HepG2 (cell line): ENCODE measurements at regions not wholly inside any gene's neighbourhood (a gene's known extent, or its start where the extent isn't known, plus 50 kb on each side); places are given as distances from the start of the nearest gene placed in this dataset.
A peak's percentile ranks its signal among the peaks of the same experiment; 100 is the strongest.

Experiments used
- ATAC-seq: fragments of 200-7000 bp; cut with Tn5 transposase; 3 replicates; pipeline ENCODE4 v1.9.1; 2020; ENCODE audit warnings: mild to moderate bottlenecking, moderate library complexity
- BruUV-seq: library from RNA; stranded (reverse); fragments of 400-500 nt; replicated peaks from 2 replicates; lab custom pipeline; 2021; lab: Mats Ljungman, UMichigan
- CTCF ChIA-PET: fragments of 300-600 bp; formaldehyde crosslinking; extraction: SDS; loops from one replicate; lab custom pipeline; 2021; ENCODE audit warnings: low total read pairs, inconsistent platforms, low intra/inter-chr PET ratio; lab: Yijun Ruan, JAX
- POLR2A ChIA-PET: fragments of 350-600 bp; sonication (Branson Sonifier 250); formaldehyde crosslinking; loops from one replicate; lab custom pipeline; 2020; ENCODE audit warnings: antibody characterized with exemption, inconsistent platforms; lab: Yijun Ruan, JAX
- DNase-seq: peaks from one replicate; pipeline ENCODE4 v3.0.0-alpha.2; 2015; ENCODE audit warnings: low spot score
- FAIRE-seq: peaks from 3 replicates; lab custom pipeline; 2011; peaks lifted over from hg19 to GRCh38; lab: Jason Lieb, UNC
- H2AFZ ChIP-seq: one replicate; pipeline ENCODE4 v1.6.1; 2011; ENCODE audit warnings: low read length, inconsistent platforms
- H3K27ac ChIP-seq: fragments of 300-600 bp; 3 replicates; pipeline ENCODE4 v1.8.0; 2011; ENCODE audit warnings: mixed run types, mild to moderate bottlenecking, mixed read lengths, low read length, inconsistent platforms; ENCODE audit not compliant: insufficient read depth; ENCODE audit errors: extremely low read length
- H3K27me3 ChIP-seq, 2 experiments: fragments of 200-600 bp in 1 of 2; 2 replicates in 1 of 2; 3 replicates in 1 of 2; pipeline versions ENCODE4 v1.6.0 to v1.8.0; 2011; ENCODE audit warnings: low read length in 2 of 2, mild to moderate bottlenecking in 2 of 2, moderate library complexity in 2 of 2, inconsistent platforms in 1 of 2; ENCODE audit not compliant: insufficient read depth in 2 of 2, control insufficient read depth in 1 of 2
- H3K36me3 ChIP-seq, 2 experiments: fragments of 200-600 bp in 1 of 2; replicated peaks in 1 of 2; 2 replicates in 1 of 2; 3 replicates in 1 of 2; pipeline versions ENCODE4 v1.5.1 to v1.8.0; 2011; ENCODE audit warnings: low read length in 2 of 2, inconsistent platforms in 1 of 2; ENCODE audit not compliant: insufficient read depth in 2 of 2, control insufficient read depth in 1 of 2
- H3K4me1 ChIP-seq: 2 replicates; pipeline ENCODE4 v1.5.1; 2012; ENCODE audit warnings: low read length, inconsistent platforms; ENCODE audit not compliant: insufficient read depth
- H3K4me2 ChIP-seq: 2 replicates; pipeline ENCODE4 v1.6.0; 2011; ENCODE audit warnings: low read depth, low read length, inconsistent platforms
- H3K4me3 ChIP-seq, 3 experiments: fragments of 200-600 bp in 1 of 3; sonication (generic), shearing (Covaris generic) in 1 of 3; replicated peaks in 1 of 3; 2 replicates each; pipeline ENCODE4 v1.5.1; 2011 to 2016; ENCODE audit warnings: low read length in 3 of 3, inconsistent platforms in 2 of 3, low read depth in 2 of 3, mild to moderate bottlenecking in 2 of 3, control low read depth in 1 of 3, mixed read lengths in 1 of 3; ENCODE audit not compliant: insufficient read depth in 1 of 3
- H3K79me2 ChIP-seq: one replicate; pipeline ENCODE4 v1.6.1; 2011; ENCODE audit warnings: low read length, inconsistent platforms; ENCODE audit not compliant: insufficient read depth
- H3K9ac ChIP-seq: 2 replicates; pipeline ENCODE4 v1.6.0; 2011; ENCODE audit warnings: mild to moderate bottlenecking, low read depth, low read length, inconsistent platforms; ENCODE audit not compliant: insufficient read depth
- H3K9me3 ChIP-seq: 2 replicates; pipeline ENCODE4 v1.5.1; 2012; ENCODE audit warnings: mild to moderate bottlenecking, low read length
- H4K20me1 ChIP-seq: 2 replicates; pipeline ENCODE4 v1.6.0; 2011; ENCODE audit warnings: inconsistent platforms, mild to moderate bottlenecking, low read length, moderate library complexity; ENCODE audit not compliant: insufficient read depth
- AGO2 ChIP-seq: fragments of 200-400 bp; formaldehyde crosslinking; optimal IDR thresholded peaks from 2 replicates; pipeline ENCODE3; 2017; ENCODE audit warnings: mild to moderate bottlenecking, low read depth, low read length, moderate library complexity
- MAFK ChIP-seq, 2 experiments: IDR thresholded peaks in 1 of 2; conservative IDR thresholded peaks in 1 of 2; 2 replicates each; pipeline ENCODE4 v1.6.1; 2011; ENCODE audit warnings: improper control_type of control experiment in 2 of 2, low read length in 2 of 2
- SALL2 ChIP-seq: sonication (generic); formaldehyde crosslinking; IDR thresholded peaks from 2 replicates; pipeline ENCODE4 v1.8.1; 2023; ENCODE audit warnings: mild to moderate bottlenecking, missing genetic modification reagents, inconsistent platforms
- SP4 ChIP-seq: sonication (generic); formaldehyde crosslinking; IDR thresholded peaks from 2 replicates; pipeline ENCODE4 v1.8.1; 2023; ENCODE audit warnings: mild to moderate bottlenecking, missing genetic modification reagents
- WGBS: methylation state at CpG from one replicate; pipeline ENCODE4 v1.1.6; 2017; ENCODE audit warnings: low lambda C conversion rate; 5-methylcytosine and 5-hydroxymethylcytosine counted together
- in situ Hi-C: cut with HindIII; loops from 2 replicates; pipeline ENCODE4 v1.10.0; 2017; ENCODE audit warnings: low pct_unique_long_range_greater_than_20kb; ENCODE audit not compliant: extremely low pct_ligation_motif_present
- intact Hi-C: fragments of 100-400 bp; cut with micrococcal nuclease; formaldehyde crosslinking; loops from one replicate; pipeline ENCODE4 v1.10.0; 2022; ENCODE audit not compliant: unreplicated experiment

DNA sequence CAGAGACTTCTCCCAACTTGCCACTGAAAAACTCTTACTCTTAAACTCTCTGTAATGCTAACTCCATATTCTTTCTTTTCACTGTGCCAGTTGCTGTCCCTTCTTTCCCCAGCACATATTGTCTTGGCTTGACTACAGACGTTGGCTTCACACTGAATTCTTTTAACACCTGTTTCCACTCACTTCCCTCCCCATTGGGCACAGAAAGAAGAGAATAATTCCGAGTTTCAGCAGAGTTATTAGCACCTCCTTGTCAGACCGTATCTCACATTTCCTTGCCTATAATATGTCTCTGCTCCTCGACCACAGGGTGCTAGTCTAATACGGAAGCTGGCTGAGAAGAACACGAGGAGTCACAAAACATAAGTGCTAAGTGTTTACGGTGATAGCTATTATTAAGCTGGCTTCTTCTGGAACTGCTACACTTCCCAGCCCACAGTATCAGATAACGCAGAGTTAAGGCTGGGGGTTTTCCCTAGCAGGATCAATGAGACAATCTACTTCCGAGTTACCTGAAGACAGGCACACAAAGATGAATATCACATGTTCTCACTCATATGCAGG lies 188.5 kb upstream of the CDH8 start:
- no peak overlapping the region for H3K27ac ChIP-seq
- H3K4me3 ChIP-seq = no peak overlapping the region
- H3K4me2 ChIP-seq = no peak overlapping the region
- H3K9ac ChIP-seq = no peak overlapping the region
- H3K27me3 ChIP-seq = no peaks in the 10 kb centered on the region
- H4K20me1 ChIP-seq = no peaks in the 10 kb centered on the region
- intact Hi-C loops (loop anchor here (1.0 to 2.0 kb wide), 2 partner anchors 646 to 1066 kb away; no protein-coding TSS in a partner anchor), in situ Hi-C loops (loop anchor here (10.0 kb wide), 1 partner anchor 1070 kb away; no protein-coding TSS in a partner anchor)
- WGBS = 19% methylated on average over 9 of the region's 9 CpGs
- no peaks in the 10 kb centered on the region for H3K36me3 ChIP-seq
- no peak overlapping the region for H2AFZ ChIP-seq
- ATAC-seq (no peak), DNase-seq (no peak), FAIRE-seq (no peak)
- no peak for TF ChIP-seq SP4 (CRISPR knock-in tag)
- ChIA-PET POLR2A (no interaction called here), CTCF (interaction anchor here (1.4 kb wide), 1 partner anchor 1065 kb away, joined by 16 read pairs; no protein-coding TSS in a partner anchor)
- H3K9me3 ChIP-seq = no peaks in the 10 kb centered on the region
- H3K4me1 ChIP-seq = no peaks in the 10 kb centered on the region
- BruUV-seq = no TSS peak
- H3K79me2 ChIP-seq = no peaks in the 10 kb centered on the region

DNA sequence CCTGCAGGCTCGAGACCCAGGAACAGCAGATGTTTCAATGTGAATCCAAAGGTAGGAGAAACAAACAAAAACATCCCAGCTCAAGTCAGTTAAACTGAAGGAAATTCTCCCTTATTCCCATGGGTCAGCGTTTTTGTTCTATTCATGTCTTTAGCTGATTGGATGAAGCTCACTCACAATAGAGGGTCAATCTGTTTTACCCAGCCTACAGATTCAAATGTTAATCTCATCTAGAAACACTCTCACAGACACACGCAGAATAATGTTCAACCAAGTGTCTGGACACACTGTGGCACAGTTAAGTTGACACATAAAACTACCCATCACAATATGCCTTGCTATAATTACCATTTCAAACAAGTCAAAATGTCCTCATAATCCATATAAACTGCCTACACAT lies 180.6 kb upstream of the CDH8 start:
- no peak overlapping the region for H3K4me2 ChIP-seq

More for the DNA sequence above, 180.6 kb upstream of the CDH8 start:
- ATAC-seq (no peak), FAIRE-seq (no peak), DNase-seq (no peak)
- Histone ChIP-seq H2AFZ (no peak overlapping the region), H3K79me2 (no peaks in the 10 kb centered on the region), H4K20me1 (no peaks in the 10 kb centered on the region), H3K9me3 (no peaks in the 10 kb centered on the region), H3K27ac (no peak overlapping the region), H3K36me3 (no peaks in the 10 kb centered on the region), H3K4me3 (no peak overlapping the region), H3K9ac (no peak overlapping the region), H3K4me1 (no peaks in the 10 kb centered on the region), H3K27me3 (no peaks in the 10 kb centered on the region)
- POLR2A ChIA-PET = no interaction called here
- CTCF ChIA-PET = no interaction called here
- intact Hi-C loops = no loop called here
- 0% methylated on average over 3 of the region's 3 CpGs for WGBS
- in situ Hi-C loops = no loop called here
- TF ChIP-seq AGO2 (no peak), MAFK (conservative IDR thresholded peaks at IDR 0.05 in 1 of 2, IDR thresholded peaks at IDR 0.05 in 1 of 2; ENCODE audit: low read length in 2 of 2) (peak in 1 of 2 experiments; percentile 18; a peak in 1 of 4 replicates), SALL2 (no peak)
- BruUV-seq = no TSS peak
